ENCODE measurements at regions not wholly inside any gene's neighbourhood (a gene's known extent, or its start where the extent isn't known, plus 50 kb on each side); places are given as distances from the start of the nearest gene placed in this dataset.
"Not testable (repeated sequence)": the region's sequence is repeated elsewhere in the genome, so short reads cannot be mapped to it uniquely, and the experiment has no call there.

- no peak for DNase-seq
These were observed 52.9 kb downstream of the ZBTB9 start for GRCh38 chr6:33507261-33507660.

- DNase-seq, result peak in 3 of 56 donors; percentile 1 to 8 (median 3)
These were observed 54.9 kb downstream of the ZBTB9 start for GRCh38 chr6:33508935-33509926.

GRCh38 chr6:33513213-33513612, 58.8 kb downstream of the ZBTB9 start:
- DNase-seq, result no peak

- DNase-seq, result no peak
These were observed 62.4 kb downstream of the ZBTB9 start for GRCh38 chr6:33516726-33517125.

- DNase-seq, result not testable (repeated sequence)
These were observed 59.2 kb downstream of the BAK1 start for GRCh38 chr6:33520636-33521488.

DNA sequence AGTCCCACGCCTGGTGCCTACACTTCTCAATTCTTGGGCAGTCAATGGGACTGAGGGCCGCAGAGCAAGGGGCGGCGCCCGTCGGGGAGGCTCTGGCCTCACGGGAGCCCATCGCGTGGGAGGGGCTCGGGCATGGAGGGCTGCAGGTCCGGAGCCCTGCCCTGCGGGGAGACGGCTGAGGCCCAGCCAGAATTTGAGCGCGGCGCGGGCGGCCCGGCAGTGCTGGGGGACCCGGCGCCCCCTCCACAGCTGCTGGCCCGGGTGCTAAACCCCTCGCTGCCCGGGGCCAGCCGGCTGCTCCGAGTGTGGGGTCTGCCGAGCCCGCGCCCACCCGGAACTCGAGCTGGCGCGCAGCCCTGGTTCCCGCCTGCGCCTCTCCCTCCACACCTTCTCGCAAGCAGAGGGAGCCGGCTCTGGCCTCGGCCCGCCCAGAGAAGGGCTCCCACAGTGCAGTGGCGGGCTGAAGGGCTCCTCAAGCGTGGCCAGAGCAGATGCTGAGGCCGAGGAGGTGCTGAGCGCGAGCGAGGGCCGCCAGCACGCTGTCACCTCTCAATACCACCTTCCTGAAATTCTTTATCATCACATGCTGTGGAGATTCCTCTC, 58.5 kb downstream of the BAK1 start:
- no peak for DNase-seq

All from nucleus accumbens (tissue), 56 donors.